SK-N-MC (cell line): ENCODE measurements at regions not wholly inside any gene's neighbourhood (a gene's known extent, or its start where the extent isn't known, plus 50 kb on each side); places are given as distances from the start of the nearest gene placed in this dataset.

ENCODE experiments used
- EZH2 ChIP-seq: fragments of 200-600 bp; sonication (generic); IDR thresholded peaks from one replicate; pipeline ENCODE4 v1.6.1; 2017; ENCODE audit warnings: antibody characterized with exemption
- POLR2AphosphoS5 ChIP-seq: IDR thresholded peaks from 2 replicates; pipeline ENCODE4 v1.6.1; 2012; ENCODE audit warnings: mild to moderate bottlenecking, low read depth, low read length, borderline replicate concordance

GRCh38 chr14:52202151-52202550, 65.3 kb upstream of the PTGDR start:
- TF ChIP-seq POLR2AphosphoS5 (no peak), EZH2 (no peak)
